GM19324 (cell line): ENCODE measurements at regions not wholly inside any gene's neighbourhood (a gene's known extent, or its start where the extent isn't known, plus 50 kb on each side); places are given as distances from the start of the nearest gene placed in this dataset.
"Not testable (repeated sequence)": the region's sequence is repeated elsewhere in the genome, so short reads cannot be mapped to it uniquely, and the experiment has no call there.

ENCODE experiments used
- ATAC-seq: cut with Tn5 transposase; IDR thresholded peaks from one replicate; pipeline ENCODE4 v1.9.1; 2021; ENCODE audit warnings: mild to moderate bottlenecking, moderate library complexity; ENCODE audit not compliant: unreplicated experiment, low FRiP score

DNA sequence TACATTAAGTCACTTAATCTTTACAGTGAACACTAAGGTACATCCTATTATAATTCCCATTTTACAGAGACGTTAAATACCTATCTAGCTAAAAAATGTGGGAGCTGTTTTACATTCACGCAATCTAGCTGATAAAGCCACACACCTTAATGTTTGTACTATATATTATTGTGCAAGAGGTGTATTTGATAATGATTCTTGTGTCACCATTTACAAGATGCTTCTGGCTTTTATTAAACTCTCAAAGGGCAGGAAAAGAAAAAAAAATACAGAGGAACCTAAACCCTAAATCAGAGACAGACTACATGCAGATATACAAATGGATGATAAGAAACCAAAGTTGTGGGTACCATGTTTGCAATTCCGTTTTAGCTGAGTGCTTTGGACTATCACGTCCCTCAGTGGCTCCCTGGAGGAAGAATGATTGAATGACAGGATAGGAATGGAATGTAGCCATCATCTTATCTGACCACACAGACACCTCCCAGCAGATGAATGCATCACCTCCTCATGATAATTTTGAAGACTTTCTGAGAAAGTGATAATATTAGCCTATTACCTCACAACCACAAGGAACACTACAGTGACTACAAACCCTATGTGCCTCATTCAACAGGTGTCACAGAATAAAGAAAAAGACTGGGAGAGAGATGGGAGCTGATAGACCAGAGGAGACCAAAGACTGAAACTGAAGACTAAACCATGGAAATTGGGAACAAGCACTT is 230.5 kb upstream of the SERP2 start:
- no peak for ATAC-seq

- ATAC-seq, result no peak
Measured at GRCh38 chr13:44146138-44146537, 227.5 kb upstream of the SERP2 start.

DNA sequence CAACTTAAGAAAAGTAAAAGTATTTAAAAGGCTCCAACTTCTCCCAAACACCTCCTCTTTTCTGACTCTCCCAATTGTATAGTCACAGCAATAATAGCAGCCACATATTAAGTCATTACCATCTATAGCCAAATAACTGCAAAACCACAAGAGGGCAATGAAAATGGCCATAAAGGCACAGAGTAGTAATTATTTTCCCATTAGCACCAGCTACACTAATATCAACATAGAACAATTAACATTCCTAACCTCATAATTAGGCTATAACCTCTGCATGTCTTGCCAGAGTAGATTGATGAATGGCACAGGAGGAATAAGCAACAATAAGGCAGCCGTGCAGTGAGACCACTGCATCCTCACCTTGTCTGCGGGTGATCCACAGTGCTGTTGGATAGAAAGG is 226.4 kb upstream of the SERP2 start:
- ATAC-seq, result no peak

DNA sequence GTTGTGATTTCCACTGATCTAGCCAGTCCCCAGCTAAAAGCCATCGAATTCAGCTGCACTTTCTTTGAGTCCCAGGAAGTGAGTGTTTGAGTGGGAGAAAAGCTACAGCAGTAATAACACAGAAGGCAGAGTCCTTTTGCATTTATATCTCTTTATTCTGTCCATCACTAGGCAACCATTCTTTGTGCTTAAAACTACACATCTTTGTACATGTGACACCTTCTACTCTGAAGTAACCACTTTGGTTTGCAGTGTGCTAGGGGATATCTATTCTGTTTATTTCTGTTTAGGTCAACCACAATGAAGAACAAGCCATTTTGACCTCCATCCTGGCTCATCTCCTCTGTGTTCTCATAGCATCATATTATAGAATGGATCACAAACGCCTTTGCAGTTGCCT is 226.0 kb upstream of the SERP2 start:
- ATAC-seq, result no peak

GRCh38 chr13:44148159-44148914 is 225.3 kb upstream of the SERP2 start:
- ATAC-seq, result no peak

GRCh38 chr13:44149231-44149630 is 224.4 kb upstream of the SERP2 start:
- ATAC-seq, result not testable (repeated sequence)

GRCh38 chr13:44149821-44150220 is 223.8 kb upstream of the SERP2 start:
- no peak for ATAC-seq

- no peak for ATAC-seq
Measured at GRCh38 chr13:44151474-44151873, 222.2 kb upstream of the SERP2 start.

- no peak for ATAC-seq
Measured at GRCh38 chr13:44153496-44153895, 220.1 kb upstream of the SERP2 start.

DNA sequence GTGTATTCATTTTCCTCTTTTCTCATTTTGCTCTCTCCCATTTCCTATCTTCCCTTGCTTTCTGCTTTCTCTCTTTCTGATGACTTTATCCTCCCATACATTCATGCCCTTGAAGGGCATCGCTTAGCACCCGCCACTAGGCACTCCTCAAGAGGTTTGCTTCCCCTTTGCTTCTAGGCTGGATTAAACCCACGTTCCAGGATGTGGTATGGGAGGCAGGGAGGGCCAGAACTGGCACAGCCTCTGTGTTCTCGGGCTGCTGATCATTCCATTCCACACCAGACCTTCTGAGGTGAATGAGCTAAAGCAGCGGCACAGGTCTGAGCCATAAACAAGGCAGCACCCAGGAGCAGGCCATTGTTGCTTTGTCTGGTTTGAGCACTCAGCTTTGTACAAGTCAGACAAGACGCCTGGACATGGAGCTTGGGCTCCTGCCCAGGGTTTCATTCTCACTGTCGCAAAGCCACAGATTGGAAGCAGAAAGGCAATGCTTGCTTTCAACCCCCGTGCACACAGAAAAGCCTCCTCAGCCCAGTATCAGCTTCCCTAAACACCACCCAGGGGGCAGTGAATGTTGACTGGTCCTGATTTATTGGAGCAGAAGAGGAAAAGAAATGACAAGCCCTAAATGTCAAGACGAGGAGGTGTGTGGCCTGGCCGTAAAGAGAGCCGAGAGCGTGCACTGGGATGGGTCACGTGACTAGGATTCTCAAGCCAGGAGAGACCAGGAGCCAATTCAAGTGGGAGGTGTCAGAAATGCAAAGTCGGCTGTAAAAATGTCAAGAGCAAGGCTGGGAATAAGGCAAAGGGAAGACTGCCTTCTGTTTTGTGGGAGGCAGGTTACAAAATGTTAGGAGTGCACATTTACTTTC is 218.0 kb upstream of the SERP2 start:
- ATAC-seq, result no peak

DNA sequence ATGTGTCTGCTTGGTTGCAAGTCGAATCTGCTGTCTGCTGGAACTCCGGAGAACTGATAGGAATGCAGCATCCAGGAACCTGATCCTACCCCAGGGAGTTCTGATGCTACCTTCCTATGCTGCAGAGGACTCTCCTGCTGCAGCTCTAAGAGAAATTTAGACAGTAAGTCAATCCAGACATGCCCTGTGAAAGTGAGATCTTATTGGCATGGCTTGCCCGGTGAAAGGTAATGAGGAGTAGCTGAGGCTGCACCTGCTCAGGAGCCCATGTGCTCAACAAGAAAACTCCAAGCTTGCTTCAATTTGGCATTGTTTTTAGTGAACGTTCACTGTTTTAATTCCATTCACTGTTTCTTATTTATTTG is 217.3 kb upstream of the SERP2 start:
- ATAC-seq, result no peak

GRCh38 chr13:44157606-44158005 is 216.0 kb upstream of the SERP2 start:
- no peak for ATAC-seq

- ATAC-seq, result no peak
Measured at GRCh38 chr13:44158098-44158521, 215.5 kb upstream of the SERP2 start.

DNA sequence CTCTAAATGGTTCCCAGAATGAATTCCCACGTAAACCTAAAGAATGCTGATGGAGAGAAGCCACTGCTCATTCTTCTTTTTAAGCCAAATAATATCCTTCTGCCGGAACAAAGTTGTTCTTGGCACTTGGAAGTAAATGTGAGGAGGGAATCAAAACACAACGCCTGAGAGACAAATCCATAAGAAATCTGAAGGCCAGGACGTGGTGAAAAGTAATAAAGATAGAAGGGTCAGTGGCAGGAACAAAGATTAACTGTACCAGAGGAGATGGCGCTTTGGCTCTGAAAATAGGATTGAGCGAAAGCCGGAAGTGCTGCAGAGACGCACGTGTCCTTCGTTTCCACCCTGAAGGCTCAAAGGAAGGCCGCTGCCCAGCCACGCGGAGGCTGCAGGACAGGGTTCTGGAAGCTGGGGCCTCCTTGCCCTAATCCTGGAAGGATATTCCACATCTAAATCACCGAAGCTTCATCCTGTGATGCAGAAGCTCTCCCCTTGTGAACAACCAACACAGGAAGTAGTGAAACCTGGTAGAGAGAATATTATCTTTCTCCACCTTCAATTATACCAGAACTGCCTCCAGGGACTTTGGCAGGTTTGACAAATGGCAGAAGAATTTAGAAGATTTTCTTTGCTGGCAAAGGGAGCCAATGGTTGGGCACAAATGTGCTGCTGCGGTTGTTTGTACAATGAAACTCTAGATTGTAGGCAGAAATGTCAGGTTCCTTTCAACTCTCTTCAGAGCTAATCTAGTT is 214.6 kb upstream of the SERP2 start:
- no peak for ATAC-seq

DNA sequence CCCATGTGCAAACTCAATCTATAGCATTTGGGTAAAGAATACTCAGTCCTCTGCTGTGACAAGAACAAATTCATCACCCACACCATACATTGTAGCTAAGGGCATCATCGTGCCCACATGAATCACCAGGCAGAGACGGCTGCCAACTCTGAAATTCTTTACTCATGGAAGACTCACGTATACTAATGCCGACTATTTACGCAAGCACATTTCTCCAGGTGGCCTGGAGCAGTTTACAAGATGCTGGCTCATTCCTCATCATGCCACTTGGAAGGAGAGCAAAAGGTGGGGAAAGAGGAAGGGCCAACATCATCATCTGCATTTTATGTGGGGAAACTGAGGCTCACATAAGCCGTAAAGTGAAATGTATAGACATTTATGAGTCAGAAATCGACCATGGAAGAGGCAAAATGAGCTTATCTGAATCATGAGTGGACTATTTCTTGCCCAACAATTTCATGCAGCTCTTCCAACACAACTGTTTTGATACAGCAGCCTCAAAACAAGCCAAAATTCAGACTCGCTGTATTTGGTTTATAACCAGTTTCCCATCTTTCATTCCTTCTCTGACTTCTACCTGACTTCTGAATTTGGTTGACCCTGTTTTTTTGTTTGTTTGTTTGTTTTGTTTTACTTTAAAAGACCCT is 213.9 kb upstream of the SERP2 start:
- no peak for ATAC-seq

GRCh38 chr13:44160591-44161191 is 212.9 kb upstream of the SERP2 start:
- ATAC-seq, result no peak

DNA sequence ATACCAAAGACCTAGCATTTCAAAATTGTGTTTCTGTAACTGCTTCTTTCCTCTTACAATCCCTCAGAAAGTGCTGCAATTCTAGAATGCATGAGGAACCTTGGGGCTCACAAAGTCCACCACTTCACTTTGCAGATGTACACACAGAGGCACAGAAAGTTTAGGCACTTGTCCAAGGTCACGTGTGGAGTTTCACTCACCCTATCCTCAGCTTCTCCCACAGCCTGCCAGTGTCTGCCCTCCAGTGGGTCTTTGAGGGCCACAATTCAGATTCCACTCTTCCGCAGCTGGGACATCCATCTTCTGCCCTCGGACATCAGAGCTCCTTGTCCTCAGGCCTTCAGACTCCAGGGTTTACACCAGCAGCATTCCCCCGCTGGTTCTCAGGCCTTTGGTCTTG is 210.5 kb upstream of the SERP2 start:
- ATAC-seq, result no peak

GRCh38 chr13:44165221-44165888 is 208.3 kb upstream of the SERP2 start:
- ATAC-seq, result no peak

- no peak for ATAC-seq
Measured at GRCh38 chr13:44165889-44166496, 207.6 kb upstream of the SERP2 start.
